Fibroblast of skin of right biceps (primary cell): ENCODE measurements at regions not wholly inside any gene's neighbourhood (a gene's known extent, or its start where the extent isn't known, plus 50 kb on each side); places are given as distances from the start of the nearest gene placed in this dataset.

Experiments
- DNase-seq: peaks from one replicate; pipeline ENCODE4 v3.0.0-alpha.2; 2013

DNA sequence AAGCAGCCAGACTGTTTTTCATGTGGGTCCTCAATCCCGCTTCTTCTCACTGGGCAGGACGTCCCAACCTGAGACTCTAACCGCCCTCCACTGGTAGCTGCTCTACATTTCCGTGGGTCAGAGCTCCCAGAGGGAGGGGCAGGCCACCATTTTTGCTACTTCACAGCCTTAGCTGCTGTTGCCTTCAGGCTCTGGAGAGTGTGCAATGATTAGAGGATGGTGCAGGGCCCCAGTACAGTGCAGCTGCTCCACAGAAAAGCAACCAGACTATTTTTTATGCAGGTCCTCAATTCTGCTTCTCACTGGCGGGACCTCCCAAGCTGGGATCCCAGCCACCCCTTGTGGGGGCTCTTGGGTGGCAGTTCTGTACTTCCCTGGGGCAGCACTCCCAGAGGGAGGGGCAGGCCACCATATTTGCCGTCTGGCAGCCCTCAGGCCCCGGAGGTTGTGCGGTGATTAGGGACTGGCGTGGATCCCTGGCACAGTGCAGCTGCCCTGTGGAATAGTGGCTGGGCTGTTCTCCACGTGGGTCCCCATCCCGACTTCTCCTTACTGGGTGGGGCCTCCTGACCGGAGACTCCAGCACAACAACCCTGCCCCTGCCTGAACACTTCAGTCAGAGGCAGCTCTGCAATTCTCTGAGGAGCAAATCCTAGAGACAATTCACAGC lies 647.6 kb upstream of the PKN2 start:
- DNase-seq, result no peak

DNA sequence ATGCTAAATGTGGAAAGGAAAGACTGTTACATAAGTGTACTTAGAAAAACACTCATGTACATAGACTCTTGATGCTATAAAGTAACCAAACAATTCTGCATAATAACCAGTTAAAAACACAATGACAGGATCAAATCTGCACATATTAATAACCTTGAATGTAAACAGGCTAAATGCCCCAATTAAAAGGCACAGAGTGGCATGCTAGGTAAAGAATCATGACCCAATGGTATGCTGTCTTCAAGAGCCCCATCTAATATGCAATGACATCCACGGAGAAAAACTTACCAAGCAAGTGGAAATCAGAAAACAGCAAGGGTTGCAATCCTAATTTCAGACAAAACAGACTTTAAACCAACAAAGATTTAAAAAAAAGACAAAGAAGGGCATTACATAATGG lies 644.8 kb upstream of the PKN2 start:
- no peak for DNase-seq

GRCh38 chr1:88043834-88044233 lies 640.2 kb upstream of the PKN2 start:
- DNase-seq, result no peak

DNA sequence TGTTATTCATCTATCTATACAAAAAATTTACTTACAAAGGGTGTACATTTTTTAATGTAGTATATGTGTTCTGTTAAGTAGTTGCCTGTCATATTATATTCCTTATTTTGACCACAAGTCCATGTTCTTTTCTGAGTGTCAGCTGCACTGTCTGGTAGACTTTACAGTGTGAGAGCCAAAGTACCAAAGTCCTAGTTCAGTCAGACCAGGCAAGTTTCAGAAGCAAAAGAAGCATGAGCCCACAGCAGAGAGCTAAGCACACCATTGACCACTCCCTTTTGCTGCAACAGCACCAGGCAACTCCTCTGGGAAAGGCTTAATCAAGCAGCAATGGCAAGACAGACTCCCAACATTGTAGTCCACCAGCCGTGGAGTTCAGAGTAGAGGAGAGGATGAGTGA lies 631.9 kb upstream of the PKN2 start:
- DNase-seq, result no peak

DNA sequence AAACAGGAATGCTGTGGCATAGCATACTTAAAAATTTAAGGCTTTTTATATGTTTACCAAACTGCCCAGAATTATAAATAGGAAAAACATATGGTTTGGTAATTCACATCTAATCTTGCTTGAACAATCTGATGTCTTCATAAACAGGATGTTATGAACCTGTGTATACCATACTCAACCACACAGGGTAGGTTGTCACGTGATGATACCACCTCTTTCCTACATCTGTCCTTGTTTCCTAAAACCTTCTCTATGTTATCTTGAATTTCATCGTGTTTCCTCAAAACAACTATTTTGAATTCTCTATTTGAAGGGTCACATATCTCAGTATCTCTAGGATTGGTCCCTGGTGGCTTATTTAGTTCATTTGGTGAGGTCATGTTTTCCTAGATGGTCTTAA lies 631.0 kb upstream of the PKN2 start:
- DNase-seq, result no peak

DNA sequence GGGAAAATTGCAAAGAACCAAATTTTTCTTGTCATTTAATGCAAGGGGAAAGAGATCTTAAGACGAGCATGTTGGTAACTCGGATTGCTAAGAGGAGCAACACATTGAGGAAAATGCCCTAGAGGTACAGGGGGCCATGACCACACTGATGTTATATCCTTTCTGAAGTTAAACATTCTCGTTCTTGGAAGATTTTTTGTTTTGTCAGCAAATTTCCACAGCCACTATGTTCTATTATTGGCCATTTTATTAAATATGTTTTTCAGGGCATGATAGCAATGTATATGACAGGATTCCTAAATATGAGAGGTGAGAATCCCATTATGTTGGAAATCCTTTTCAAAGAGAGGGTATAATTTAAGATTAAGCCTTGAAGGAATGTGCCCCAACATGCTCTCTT lies 627.2 kb upstream of the PKN2 start:
- no peak for DNase-seq

DNA sequence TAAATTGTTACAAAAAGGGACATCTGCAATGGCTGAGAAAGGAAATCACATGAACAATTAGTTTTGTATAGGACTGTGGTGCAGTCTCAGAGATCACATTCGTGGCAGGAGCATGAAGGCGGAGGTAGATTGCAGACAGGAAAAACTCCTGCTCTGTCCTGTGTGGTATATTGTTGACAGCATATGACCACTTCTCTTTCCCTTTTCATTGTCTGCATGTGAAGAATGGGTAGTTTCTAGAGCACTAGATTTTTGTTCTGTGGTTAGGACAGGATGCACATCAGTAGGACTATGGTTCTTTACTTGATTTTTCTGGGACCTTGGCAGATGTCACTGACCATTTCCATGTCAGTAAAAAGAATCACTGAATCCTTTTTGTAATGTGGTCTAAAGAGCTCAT lies 625.9 kb upstream of the PKN2 start:
- DNase-seq, result no peak

GRCh38 chr1:88060112-88060673 lies 623.9 kb upstream of the PKN2 start:
- no peak for DNase-seq

GRCh38 chr1:88060750-88061491 lies 623.2 kb upstream of the PKN2 start:
- DNase-seq, result peak; percentile 3

DNA sequence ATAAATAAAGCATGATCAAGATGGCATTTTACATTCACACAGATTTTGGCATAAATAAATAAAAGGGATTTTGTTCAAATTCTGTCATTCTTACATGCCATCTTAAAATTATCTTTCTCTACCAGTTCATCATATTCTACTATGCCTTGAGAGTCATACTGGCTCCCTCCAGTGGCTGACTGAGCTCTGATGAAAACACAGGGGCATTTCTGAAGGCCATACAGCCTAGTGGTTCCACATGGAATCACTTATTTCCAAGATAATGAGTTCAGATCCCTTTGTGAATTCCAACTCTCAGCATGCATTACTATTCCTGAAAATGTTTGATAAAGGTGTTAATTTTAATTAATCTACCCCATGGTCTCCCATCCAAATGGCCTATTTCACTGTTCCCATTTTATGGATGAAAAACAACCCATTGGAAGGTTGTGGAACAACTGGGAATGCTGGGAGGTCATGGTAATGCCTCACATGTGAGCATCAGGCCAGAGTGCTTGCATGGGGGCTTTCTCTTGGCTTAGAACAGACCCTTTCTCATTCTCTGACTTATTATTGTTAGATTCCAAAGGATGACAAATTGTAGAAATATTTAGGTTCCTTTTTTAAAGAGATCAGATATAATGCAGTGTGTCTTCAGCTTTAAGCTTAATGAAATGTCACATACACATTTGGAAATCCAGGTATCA lies 622.4 kb upstream of the PKN2 start:
- DNase-seq, result peak; percentile 71

DNA sequence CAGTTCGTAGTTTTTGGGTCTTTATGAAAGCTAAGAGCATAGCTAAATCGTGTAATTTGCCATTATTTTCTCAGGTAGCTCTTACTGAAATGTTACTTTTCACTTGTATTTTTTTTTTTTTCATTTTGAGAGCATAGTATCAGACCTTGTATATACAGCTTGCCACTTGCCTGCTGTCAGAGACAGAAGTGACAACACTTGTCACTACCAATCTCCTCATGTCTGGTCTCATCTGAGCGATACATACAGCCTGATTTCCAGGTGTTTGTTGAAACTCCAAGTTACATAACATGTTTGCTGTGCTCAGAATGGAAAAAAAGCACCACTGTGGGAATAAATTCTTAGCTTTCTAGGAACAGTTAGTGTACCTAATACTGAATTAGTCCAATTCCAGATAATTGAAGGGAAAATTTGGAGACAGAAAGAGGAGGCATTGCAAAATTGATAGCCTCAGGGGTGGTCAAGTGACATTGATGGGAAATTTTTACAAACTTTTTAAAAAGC lies 621.4 kb upstream of the PKN2 start:
- DNase-seq, result no peak

DNA sequence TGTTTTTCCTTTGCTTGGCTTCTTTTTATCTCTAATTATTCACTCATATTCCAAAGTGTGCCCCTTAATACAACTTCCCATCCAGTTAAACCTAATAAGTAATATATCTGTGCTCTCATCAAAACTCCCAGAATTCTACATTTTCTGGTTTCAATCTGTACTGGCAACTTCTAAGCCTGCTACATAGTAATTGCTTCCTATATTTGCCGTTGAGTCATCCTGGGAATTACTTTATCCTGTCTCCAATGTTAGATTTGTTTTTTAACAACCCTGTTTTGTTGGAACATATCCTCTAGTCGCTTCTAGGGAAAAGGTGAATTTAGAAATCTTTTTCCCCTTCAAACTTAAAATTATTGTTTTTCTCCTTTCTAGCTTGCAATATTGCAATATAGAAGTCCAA lies 620.5 kb upstream of the PKN2 start:
- peak; percentile 58 for DNase-seq

- peak; percentile 11 for DNase-seq
Observed at GRCh38 chr1:88068407-88068960, 615.6 kb upstream of the PKN2 start.

DNA sequence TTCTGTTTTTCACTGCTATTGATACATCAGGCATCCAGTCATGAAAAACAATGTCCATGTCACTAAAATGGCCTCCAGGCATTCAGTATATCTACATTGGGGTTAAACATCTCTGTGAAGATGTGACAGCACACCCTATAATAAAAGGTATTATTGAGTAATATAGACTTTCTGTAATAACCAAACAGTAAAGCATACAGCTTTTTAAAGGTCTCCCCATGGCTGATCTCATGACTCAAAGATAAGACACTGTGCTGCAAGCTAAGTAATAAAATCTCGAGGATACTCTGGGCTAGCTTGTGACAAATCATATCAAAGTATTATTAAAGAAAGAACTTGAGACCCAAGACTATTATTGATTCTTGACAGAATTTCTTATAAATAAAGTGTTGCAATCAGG lies 613.1 kb upstream of the PKN2 start:
- DNase-seq, result no peak

DNA sequence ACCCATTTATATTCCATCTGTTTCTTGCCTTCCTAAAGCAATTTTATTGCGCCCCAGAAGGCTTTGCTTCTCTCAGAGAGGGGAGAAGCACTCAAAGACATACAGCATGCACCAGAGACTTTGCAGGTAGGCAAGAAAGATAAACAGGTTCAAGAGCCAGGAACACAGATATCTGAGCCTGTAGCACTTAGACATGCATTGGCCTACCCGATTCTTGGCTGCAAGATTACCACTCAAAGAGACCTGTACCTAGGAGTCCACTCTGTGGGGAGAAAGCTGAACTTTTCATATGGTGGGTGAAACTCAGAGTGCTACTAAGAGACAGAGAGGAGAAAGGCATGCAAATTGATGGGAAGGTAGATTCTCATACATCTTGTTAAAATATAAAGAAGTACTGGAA lies 609.4 kb upstream of the PKN2 start:
- no peak for DNase-seq

DNA sequence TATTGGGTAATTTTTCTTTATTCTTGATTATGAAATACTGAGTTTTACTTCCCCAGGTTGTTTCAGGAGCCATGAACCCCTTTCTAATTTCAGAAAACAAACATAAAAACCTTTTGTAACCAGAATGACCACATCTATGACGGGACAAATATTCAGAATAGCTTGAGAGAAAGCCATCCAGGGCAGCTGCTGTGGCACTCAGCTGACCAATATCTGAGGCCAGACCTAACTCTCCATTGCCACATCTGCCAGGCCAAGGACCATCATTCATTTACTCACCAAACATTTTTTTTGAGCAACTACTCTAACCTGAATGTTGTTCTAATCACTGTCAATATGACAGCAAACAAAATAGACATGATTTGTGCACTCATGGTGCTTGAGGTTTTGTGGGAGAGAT lies 608.3 kb upstream of the PKN2 start:
- DNase-seq, result no peak

- DNase-seq, result peak; percentile 24
Observed at GRCh38 chr1:88079036-88079435, 605.0 kb upstream of the PKN2 start.

GRCh38 chr1:88080875-88081274 lies 603.2 kb upstream of the PKN2 start:
- DNase-seq, result no peak

DNA sequence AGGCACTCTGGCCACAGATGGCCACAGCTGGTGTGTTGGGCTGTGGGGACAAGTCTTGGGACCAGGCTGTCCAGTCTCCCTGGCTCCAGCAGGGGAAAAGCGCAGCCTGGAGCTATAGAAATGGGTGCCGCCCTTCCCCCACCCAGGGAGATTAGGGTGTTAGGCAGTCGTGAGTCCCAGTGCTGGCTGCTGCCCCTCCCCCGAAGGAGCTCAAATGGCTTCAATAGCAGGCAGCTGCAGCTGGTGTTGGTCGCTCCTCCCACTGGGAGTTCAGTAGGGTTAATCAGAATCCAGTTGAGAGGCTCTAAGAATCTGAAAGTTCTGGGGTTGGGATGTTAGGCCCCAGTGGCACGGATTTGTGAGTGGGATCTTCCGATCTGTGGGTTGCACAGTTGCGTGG lies 595.6 kb upstream of the PKN2 start:
- no peak for DNase-seq

- no peak for DNase-seq
Observed at GRCh38 chr1:88089961-88090360, 594.1 kb upstream of the PKN2 start.

- DNase-seq, result no peak
Observed at GRCh38 chr1:88098881-88099280, 585.2 kb upstream of the PKN2 start.

DNA sequence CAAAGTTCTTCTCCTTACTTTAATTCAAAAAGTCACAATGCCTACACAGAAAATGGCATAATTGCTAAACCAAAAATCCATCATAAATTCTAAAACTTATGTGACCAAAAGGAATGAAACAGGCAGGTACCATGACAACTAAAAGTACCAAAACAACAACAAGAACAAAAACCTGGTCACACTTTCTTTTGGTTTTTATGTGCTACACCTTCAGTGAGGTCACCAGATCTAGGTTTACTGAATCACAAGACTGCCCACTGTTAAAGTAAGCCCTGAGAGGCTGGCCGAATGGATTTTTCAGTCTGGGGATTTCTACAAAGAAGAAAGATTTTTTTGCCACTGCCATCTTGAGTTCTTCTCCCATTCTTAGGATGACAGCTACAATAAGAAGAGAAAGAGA lies 583.0 kb upstream of the PKN2 start:
- no peak for DNase-seq

- DNase-seq, result peak; percentile 26
Observed at GRCh38 chr1:88104236-88104635, 579.8 kb upstream of the PKN2 start.
